ENCODE measurements at regions not wholly inside any gene's neighbourhood (a gene's known extent, or its start where the extent isn't known, plus 50 kb on each side); places are given as distances from the start of the nearest gene placed in this dataset.

- no peak for TF ChIP-seq ZNF512 (tag; IDR thresholded peaks at IDR 0.05)
- TF ChIP-seq NR2F6 (CRISPR knock-in tag; IDR thresholded peaks at IDR 0.05): no peak
- TF ChIP-seq HMBOX1 (IDR thresholded peaks at IDR 0.05): no peak
- TF ChIP-seq MECOM (CRISPR knock-in tag; IDR thresholded peaks at IDR 0.05): no peak
- TF ChIP-seq ZBTB8A (IDR thresholded peaks at IDR 0.05; ENCODE audit: partially characterized antibody): no peak
- TF ChIP-seq SMARCC2 (IDR thresholded peaks at IDR 0.05; ENCODE audit: low read depth): no peak
- TF ChIP-seq SMAD1 (IDR thresholded peaks at IDR 0.05; ENCODE audit: low read depth, low read length, partially characterized antibody): no peak
- no peak for TF ChIP-seq ZKSCAN8 (CRISPR knock-in tag; IDR thresholded peaks at IDR 0.05)
- no peak for TF ChIP-seq JUN (IDR thresholded peaks at IDR 0.05; ENCODE audit: borderline replicate concordance, low read depth, low read length)
- no peak for TF ChIP-seq JUN (CRISPR knock-in tag; IDR thresholded peaks at IDR 0.05; ENCODE audit: borderline replicate concordance)
- TF ChIP-seq ZFP36 (IDR thresholded peaks at IDR 0.05; ENCODE audit: low read depth, low read length, partially characterized antibody): no peak
- no peak for TF ChIP-seq BCOR (IDR thresholded peaks at IDR 0.05)
Measured at GRCh38 chr10:120342115-120342714, 114.8 kb upstream of the PLPP4 start (continued).
